DOHH2 (cell line): ENCODE measurements at regions not wholly inside any gene's neighbourhood (a gene's known extent, or its start where the extent isn't known, plus 50 kb on each side); places are given as distances from the start of the nearest gene placed in this dataset.
A peak's percentile ranks its signal among the peaks of the same experiment; 100 is the strongest.

ENCODE experiments used
- H3F3A ChIP-seq: fragments of 200-600 bp; sonication (generic), shearing (Covaris generic); 2 replicates; pipeline ENCODE4 v1.6.0; 2016; ENCODE audit warnings: antibody characterized with exemption, mild to moderate bottlenecking; ENCODE audit not compliant: control insufficient read depth, insufficient read depth
- H3K27ac ChIP-seq: fragments of 200-600 bp; sonication (generic); 2 replicates; pipeline ENCODE4 v1.5.1; 2014; ENCODE audit warnings: low read depth, mild to moderate bottlenecking, low read length, moderate library complexity
- H3K27me3 ChIP-seq: fragments of 200-600 bp; sonication (generic); 2 replicates; pipeline ENCODE4 v1.6.1; 2014; ENCODE audit warnings: mild to moderate bottlenecking, low read length, mixed read lengths; ENCODE audit not compliant: control insufficient read depth
- H3K36me3 ChIP-seq: fragments of 200-600 bp; sonication (generic); 2 replicates; pipeline ENCODE4 v1.6.1; 2014; ENCODE audit warnings: mild to moderate bottlenecking, low read length, moderate library complexity, mixed read lengths; ENCODE audit not compliant: control insufficient read depth
- H3K4me1 ChIP-seq: fragments of 200-600 bp; sonication (generic); 2 replicates; pipeline ENCODE4 v1.6.1; 2014; ENCODE audit warnings: mild to moderate bottlenecking, low read length, mixed read lengths; ENCODE audit not compliant: control insufficient read depth
- H3K4me2 ChIP-seq: fragments of 200-600 bp; sonication (generic); 2 replicates; pipeline ENCODE4 v1.6.0; 2014; ENCODE audit warnings: mild to moderate bottlenecking, low read length, moderate library complexity
- H3K4me3 ChIP-seq: fragments of 200-600 bp; sonication (generic); 2 replicates; pipeline ENCODE4 v1.5.1; 2014; ENCODE audit warnings: mild to moderate bottlenecking, low read length, mixed read lengths
- H3K79me2 ChIP-seq: fragments of 200-600 bp; sonication (generic); 2 replicates; pipeline ENCODE4 v1.6.1; 2014; ENCODE audit warnings: mild to moderate bottlenecking, low read length, mixed read lengths; ENCODE audit not compliant: control insufficient read depth
- H3K9me2 ChIP-seq: fragments of 200-600 bp; sonication (generic); replicated peaks from 2 replicates; pipeline ENCODE4 v1.6.1; 2014; ENCODE audit warnings: mild to moderate bottlenecking, low read length, mixed read lengths; ENCODE audit not compliant: control insufficient read depth
- H3K9me3 ChIP-seq: fragments of 200-600 bp; sonication (generic); 2 replicates; pipeline ENCODE4 v1.6.1; 2014; ENCODE audit warnings: antibody characterized with exemption, low read length, mixed read lengths; ENCODE audit not compliant: control insufficient read depth, insufficient read depth
- H4K20me1 ChIP-seq: fragments of 200-600 bp; sonication (generic); 2 replicates; pipeline ENCODE4 v1.6.0; 2014; ENCODE audit warnings: low read depth, mild to moderate bottlenecking, antibody characterized with exemption, low read length, moderate library complexity; ENCODE audit not compliant: control insufficient read depth, insufficient read depth
- EZH2phosphoT487 ChIP-seq: fragments of 200-600 bp; sonication (generic); IDR thresholded peaks from 2 replicates; pipeline ENCODE4 v1.6.1; 2017; ENCODE audit warnings: borderline replicate concordance, mild to moderate bottlenecking, antibody characterized with exemption, low read length, moderate library complexity, mixed read lengths
- TF ChIP-seq, protein P1 (sequence below): fragments of 200-600 bp; sonication (generic); IDR thresholded peaks from one replicate; pipeline ENCODE4 v1.5.1; 2014; ENCODE audit warnings: antibody characterized with exemption, mild to moderate bottlenecking, low read depth, low read length; ENCODE audit not compliant: poor library complexity, severe bottlenecking

DNA sequence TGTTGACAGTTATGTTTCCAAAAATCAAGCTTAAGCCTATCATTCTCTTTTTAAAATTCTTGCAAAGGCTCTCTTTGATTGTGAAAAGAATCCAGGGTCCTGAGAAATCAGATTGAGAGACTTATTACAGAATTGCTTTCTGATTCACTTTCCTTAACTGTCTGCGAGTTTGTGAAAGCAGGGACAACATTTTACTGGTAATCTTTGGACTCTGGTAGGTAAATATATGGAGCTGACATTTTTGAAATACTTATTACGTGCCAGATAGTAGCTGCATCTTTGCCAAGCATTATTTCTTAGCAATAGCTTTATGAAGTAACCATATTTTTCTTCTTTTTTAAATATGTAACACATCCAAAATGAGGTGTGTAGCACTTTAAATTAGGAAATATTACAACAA, 570.9 kb downstream of the CMPK2 start:
- TF ChIP-seq, protein P1, sequence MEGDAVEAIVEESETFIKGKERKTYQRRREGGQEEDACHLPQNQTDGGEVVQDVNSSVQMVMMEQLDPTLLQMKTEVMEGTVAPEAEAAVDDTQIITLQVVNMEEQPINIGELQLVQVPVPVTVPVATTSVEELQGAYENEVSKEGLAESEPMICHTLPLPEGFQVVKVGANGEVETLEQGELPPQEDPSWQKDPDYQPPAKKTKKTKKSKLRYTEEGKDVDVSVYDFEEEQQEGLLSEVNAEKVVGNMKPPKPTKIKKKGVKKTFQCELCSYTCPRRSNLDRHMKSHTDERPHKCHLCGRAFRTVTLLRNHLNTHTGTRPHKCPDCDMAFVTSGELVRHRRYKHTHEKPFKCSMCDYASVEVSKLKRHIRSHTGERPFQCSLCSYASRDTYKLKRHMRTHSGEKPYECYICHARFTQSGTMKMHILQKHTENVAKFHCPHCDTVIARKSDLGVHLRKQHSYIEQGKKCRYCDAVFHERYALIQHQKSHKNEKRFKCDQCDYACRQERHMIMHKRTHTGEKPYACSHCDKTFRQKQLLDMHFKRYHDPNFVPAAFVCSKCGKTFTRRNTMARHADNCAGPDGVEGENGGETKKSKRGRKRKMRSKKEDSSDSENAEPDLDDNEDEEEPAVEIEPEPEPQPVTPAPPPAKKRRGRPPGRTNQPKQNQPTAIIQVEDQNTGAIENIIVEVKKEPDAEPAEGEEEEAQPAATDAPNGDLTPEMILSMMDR = no peak
- no peak for TF ChIP-seq EZH2phosphoT487
- Histone ChIP-seq H3K27me3 (no peaks in the 10 kb centered on the region), H3K9me3 (peaks cover 22% of the 10 kb centered on the region; the same call in 1 of the 2 replicates), H3K4me1 (peaks cover 10% of the 10 kb centered on the region), H4K20me1 (no peaks in the 10 kb centered on the region), H3K9me2 (no peaks in the 10 kb centered on the region), H3K4me2 (no peak overlapping the region), H3F3A (no peaks in the 10 kb centered on the region), H3K36me3 (no peaks in the 10 kb centered on the region), H3K4me3 (no peak overlapping the region), H3K27ac (no peak overlapping the region), H3K79me2 (no peaks in the 10 kb centered on the region)

- no peaks in the 10 kb centered on the region for H3K79me2 ChIP-seq
- H3K9me2 ChIP-seq = no peaks in the 10 kb centered on the region
- no peaks in the 10 kb centered on the region for H3K27me3 ChIP-seq
- H3K4me3 ChIP-seq = no peak overlapping the region
- no peaks in the 10 kb centered on the region for H4K20me1 ChIP-seq
- H3K4me2 ChIP-seq = peak overlapping the region; percentile 21; the same call in 1 of the 2 replicates
- H3K36me3 ChIP-seq = no peaks in the 10 kb centered on the region
- H3K4me1 ChIP-seq = peaks cover 10% of the 10 kb centered on the region
- H3K27ac ChIP-seq = no peak overlapping the region
- TF ChIP-seq EZH2phosphoT487 = no peak
- TF ChIP-seq, protein P1 = no peak
- H3K9me3 ChIP-seq = peaks cover 27% of the 10 kb centered on the region; the same call in 1 of the 2 replicates
- no peaks in the 10 kb centered on the region for H3F3A ChIP-seq
These were observed 568.5 kb downstream of the CMPK2 start for GRCh38 chr2:6297238-6297637.

GRCh38 chr2:6301426-6301825, 564.3 kb downstream of the CMPK2 start:
- Histone ChIP-seq H3K4me2 (no peak overlapping the region), H3K79me2 (no peaks in the 10 kb centered on the region)

More at GRCh38 chr2:6301426-6301825, 564.3 kb downstream of the CMPK2 start:
- Histone ChIP-seq H3K9me2 (no peaks in the 10 kb centered on the region), H3K27ac (no peak overlapping the region), H3F3A (no peaks in the 10 kb centered on the region), H3K36me3 (no peaks in the 10 kb centered on the region), H3K9me3 (peaks cover 9% of the 10 kb centered on the region; the same call in 1 of the 2 replicates), H4K20me1 (no peaks in the 10 kb centered on the region), H3K4me3 (no peak overlapping the region), H3K27me3 (no peaks in the 10 kb centered on the region), H3K4me1 (peaks cover 17% of the 10 kb centered on the region)
- TF ChIP-seq EZH2phosphoT487 = no peak
- TF ChIP-seq, protein P1 = no peak
